ENCODE measurements at regions not wholly inside any gene's neighbourhood (a gene's known extent, or its start where the extent isn't known, plus 50 kb on each side); places are given as distances from the start of the nearest gene placed in this dataset.

DNA sequence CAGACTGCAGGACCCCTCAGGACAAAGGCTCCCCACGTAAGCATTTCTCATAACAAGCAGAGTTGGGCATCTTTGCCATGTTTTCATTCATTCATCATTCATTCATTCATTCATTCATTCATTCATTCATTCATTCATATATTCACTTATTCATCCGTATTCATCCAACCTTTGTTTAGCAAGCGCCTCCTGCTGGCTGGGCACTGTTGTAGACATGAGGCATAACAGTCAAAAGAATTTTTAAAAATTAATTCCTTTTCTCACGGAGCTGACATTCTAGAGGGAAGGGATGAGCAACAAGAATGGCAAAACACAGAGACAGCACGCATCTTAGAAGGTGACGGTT is 351.7 kb upstream of the TNRC6C start:
- no peak for TF ChIP-seq CTCF (conservative IDR thresholded peaks at IDR 0.05 in 1 of 2, IDR thresholded peaks at IDR 0.05 in 1 of 2; ENCODE audit: low read depth in 1 of 2, low read length in 2 of 2)
- no peak for TF ChIP-seq EZH2 (IDR thresholded peaks at IDR 0.05; ENCODE audit: low read length, missing control alignments)
